Small intestine (tissue), 7 donors: ENCODE measurements at regions not wholly inside any gene's neighbourhood (a gene's known extent, or its start where the extent isn't known, plus 50 kb on each side); places are given as distances from the start of the nearest gene placed in this dataset.

Experiments used
- DNase-seq, 2 donors: peaks; one replicate each; pipeline versions ENCODE4 v3.0.0 to v3.0.0-alpha.2; 2013
- FAIRE-seq: peaks from 2 replicates; lab custom pipeline; 2012; peaks lifted over from hg19 to GRCh38; lab: Jason Lieb, UNC
- H3K27ac ChIP-seq, 3 donors: one replicate each; pipeline ENCODE4 v1.5.1; 2013; ENCODE audit warnings: low read length in 2 of 3, mild to moderate bottlenecking in 2 of 3, control low read depth in 1 of 3, inconsistent platforms in 1 of 3, low read depth in 1 of 3, moderate library complexity in 1 of 3
- H3K27me3 ChIP-seq, 3 donors: one replicate each; pipeline ENCODE4 v1.6.1; 2013; ENCODE audit warnings: low read length in 3 of 3, inconsistent platforms in 1 of 3; ENCODE audit not compliant: control insufficient read depth in 3 of 3, insufficient read depth in 3 of 3
- H3K36me3 ChIP-seq, 3 donors: one replicate each; pipeline ENCODE4 v1.6.1; 2013; ENCODE audit warnings: low read length in 3 of 3, inconsistent platforms in 1 of 3, low read depth in 1 of 3, mild to moderate bottlenecking in 1 of 3, moderate library complexity in 1 of 3; ENCODE audit not compliant: control insufficient read depth in 3 of 3, insufficient read depth in 2 of 3
- H3K4me1 ChIP-seq, 3 donors: one replicate each; pipeline ENCODE4 v1.6.1; 2013; ENCODE audit warnings: low read length in 2 of 3, inconsistent platforms in 1 of 3, low read depth in 1 of 3, mild to moderate bottlenecking in 1 of 3, moderate library complexity in 1 of 3; ENCODE audit not compliant: control insufficient read depth in 3 of 3, insufficient read depth in 2 of 3
- H3K4me3 ChIP-seq, 3 donors: one replicate each; pipeline ENCODE4 v1.5.1; 2013; ENCODE audit warnings: low read length in 3 of 3, control low read depth in 1 of 3, inconsistent platforms in 1 of 3, low read depth in 1 of 3, mild to moderate bottlenecking in 1 of 3, moderate library complexity in 1 of 3
- H3K9me3 ChIP-seq, 2 donors: one replicate each; pipeline ENCODE4 v1.6.1; 2013; ENCODE audit warnings: low read depth in 1 of 2, low read length in 1 of 2; ENCODE audit not compliant: control insufficient read depth in 2 of 2, insufficient read depth in 1 of 2
- WGBS, 3 donors: extraction: QIAGEN DNeasy Blood & Tissue Kit; methylation state at CpG; one replicate each; pipeline ENCODE4 v1.1.7; 2013; 5-methylcytosine and 5-hydroxymethylcytosine counted together
- donor health status: healthy with polysubstance abuse.
- donor health status: control.
- donor health status: control.
- donor health status: Bipolar disorder and iron deficiency.
- donor health status: healthy.

DNA sequence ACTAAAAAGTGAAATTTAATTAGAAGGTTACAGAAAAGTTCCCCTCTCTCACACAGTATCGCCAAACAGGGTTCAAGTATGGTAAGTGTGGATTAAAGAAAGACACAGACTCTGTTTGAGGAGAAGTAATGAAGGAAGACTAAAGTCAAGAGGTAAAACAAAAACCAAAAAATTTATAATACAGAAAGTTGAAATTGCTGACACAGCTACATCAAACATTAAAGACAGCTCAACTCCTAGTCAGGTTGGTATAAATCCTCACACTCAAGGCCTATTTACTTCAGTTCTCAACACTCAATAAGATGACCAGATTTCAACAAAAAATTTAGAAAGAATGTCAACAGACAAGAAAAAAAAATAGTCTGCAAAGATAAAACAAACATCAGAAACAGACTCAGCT lies 300.5 kb upstream of the LINC00305 start:
- no peaks in the 10 kb centered on the region for H3K4me1 ChIP-seq
- H3K27me3 ChIP-seq = no peaks in the 10 kb centered on the region
- H3K36me3 ChIP-seq = no peaks in the 10 kb centered on the region
- no peak for DNase-seq
- H3K27ac ChIP-seq = no peak overlapping the region
- no peak overlapping the region for H3K4me3 ChIP-seq
- FAIRE-seq = no peak
- no peaks in the 10 kb centered on the region for H3K9me3 ChIP-seq
- 88 to 95% (median 92%) methylated on average over 1 of the region's 1 CpG for WGBS, 3 donors

DNA sequence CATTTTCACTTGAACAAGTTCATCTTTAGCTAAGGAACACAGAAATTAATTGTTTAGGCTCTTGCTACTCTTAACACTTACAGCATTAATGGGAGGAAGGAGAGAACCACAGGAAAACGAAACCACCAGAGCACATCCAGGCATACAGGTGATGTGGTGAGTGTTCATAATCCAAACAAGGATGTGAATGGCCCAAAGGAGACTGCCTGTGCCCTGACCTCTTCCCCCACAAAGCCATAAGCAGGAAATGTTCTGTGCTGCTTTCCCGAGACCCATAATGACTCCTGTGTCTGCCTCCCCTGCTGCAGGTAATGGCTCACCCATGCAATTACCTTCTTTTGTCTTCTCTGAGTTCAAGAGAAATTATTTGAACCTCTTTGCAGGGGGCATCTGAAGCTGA lies 295.9 kb upstream of the LINC00305 start:
- Histone ChIP-seq H3K27ac (no peak overlapping the region), H3K27me3 (no peaks in the 10 kb centered on the region), H3K4me1 (no peaks in the 10 kb centered on the region), H3K4me3 (no peak overlapping the region), H3K36me3 (no peaks in the 10 kb centered on the region), H3K9me3 (no peaks in the 10 kb centered on the region)
- FAIRE-seq (no peak), DNase-seq (no peak)
- WGBS, 3 donors = 34 to 37% (median 35%) methylated on average over 2 of the region's 2 CpGs

DNA sequence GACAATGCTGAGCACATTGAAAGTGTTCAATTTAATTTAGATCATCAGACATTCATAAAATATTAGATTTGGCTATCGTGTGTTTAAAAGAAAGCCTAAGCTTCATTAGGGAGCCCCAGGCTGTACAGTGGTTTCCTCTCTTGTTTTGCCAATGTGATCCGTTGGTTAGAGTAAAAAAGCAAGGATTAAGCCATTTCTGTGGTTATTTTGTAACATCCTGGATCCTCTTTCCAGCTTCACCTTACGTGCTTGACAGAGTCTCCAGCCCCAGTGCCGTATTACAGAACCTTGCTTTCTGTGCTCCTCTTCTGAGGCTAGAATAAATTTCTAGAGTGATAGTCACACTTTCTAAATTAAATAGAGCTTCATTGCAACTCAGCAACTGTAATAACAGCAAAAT lies 289.3 kb upstream of the LINC00305 start:
- WGBS, 3 donors = 74 to 77% (median 76%) methylated on average over 4 of the region's 4 CpGs

DNA sequence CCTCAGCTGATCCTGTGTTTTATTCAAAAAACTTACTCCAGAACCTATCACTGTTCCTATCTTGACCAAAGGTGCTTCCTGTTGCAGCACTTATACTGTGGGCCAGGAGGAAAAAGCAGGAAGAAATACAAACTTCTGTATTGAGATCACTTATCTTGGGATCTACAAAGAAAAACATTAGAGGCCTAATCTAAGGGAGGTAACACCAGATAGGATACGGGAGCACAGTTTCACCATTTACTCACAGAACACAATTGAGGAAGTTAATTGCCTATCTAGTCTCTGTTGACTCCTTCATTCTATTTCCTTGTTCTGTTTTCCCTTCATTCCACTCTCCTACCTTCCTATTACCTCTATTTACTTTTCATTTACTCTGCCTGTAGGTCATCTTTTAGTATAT lies 287.2 kb upstream of the LINC00305 start:
- Histone ChIP-seq H3K9me3 (peaks cover 0 to 5% of the 10 kb centered on the region in 2 donors), H3K4me3 (no peak overlapping the region), H3K4me1 (no peaks in the 10 kb centered on the region), H3K27me3 (no peaks in the 10 kb centered on the region), H3K27ac (no peak overlapping the region), H3K36me3 (no peaks in the 10 kb centered on the region)
- 20 to 42% (median 34%) methylated on average over 1 of the region's 1 CpG for WGBS, 3 donors
- FAIRE-seq = no peak
- DNase-seq = no peak

More for the DNA sequence above, 289.3 kb upstream of the LINC00305 start:
- Histone ChIP-seq H3K4me1 (no peaks in the 10 kb centered on the region), H3K27ac (no peak overlapping the region), H3K27me3 (no peaks in the 10 kb centered on the region), H3K9me3 (peaks cover 0 to under 1% of the 10 kb centered on the region in 2 donors), H3K4me3 (no peak overlapping the region), H3K36me3 (no peaks in the 10 kb centered on the region)
- FAIRE-seq = no peak
- DNase-seq = no peak

DNA sequence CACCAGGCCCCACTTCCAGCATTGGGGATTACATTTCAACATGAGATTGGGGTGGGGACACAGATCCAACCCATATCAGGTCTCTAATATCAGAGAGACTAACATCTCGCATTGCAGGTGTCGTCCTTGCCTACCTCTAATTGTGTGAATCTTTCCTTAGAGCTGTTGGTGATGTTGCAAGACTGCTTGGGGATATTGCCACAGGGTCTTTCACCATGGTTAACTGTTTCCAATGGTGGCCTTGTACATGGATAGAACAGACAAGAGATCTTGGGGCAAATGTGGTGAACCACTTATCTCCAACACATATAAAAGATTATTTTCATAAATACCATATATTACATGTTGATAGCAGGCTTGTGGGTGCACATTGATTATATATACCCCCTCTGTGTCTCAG lies 270.3 kb upstream of the LINC00305 start:
- FAIRE-seq (no peak), DNase-seq (no peak)
- 75 to 87% (median 80%) methylated on average over 2 of the region's 2 CpGs for WGBS, 3 donors
- no peak overlapping the region for H3K4me3 ChIP-seq
- no peaks in the 10 kb centered on the region for H3K27me3 ChIP-seq
- H3K36me3 ChIP-seq = no peaks in the 10 kb centered on the region
- no peaks in the 10 kb centered on the region for H3K9me3 ChIP-seq
- no peaks in the 10 kb centered on the region for H3K4me1 ChIP-seq
- no peak overlapping the region for H3K27ac ChIP-seq

DNA sequence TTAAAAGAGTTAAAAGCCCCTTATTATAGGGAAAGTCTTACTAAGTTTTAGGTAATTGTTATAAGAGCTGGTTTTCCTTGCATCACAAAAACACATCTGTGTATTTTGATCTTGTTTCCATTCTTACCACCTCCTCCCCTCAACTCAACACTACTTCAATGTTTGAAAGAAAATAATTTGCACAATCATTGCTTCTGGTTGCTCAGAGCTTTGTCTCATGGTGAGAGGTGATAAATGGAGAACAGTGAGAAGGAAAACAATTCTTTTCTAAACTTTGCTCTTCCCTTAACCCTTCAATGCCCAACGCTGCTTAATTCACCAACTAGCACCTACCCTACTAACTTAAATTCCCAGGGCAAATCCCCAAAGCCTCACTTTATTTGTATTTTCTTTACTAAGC lies 268.1 kb upstream of the LINC00305 start:
- Histone ChIP-seq H3K27ac (no peak overlapping the region), H3K36me3 (no peaks in the 10 kb centered on the region), H3K9me3 (no peaks in the 10 kb centered on the region), H3K27me3 (no peaks in the 10 kb centered on the region), H3K4me3 (no peak overlapping the region), H3K4me1 (no peaks in the 10 kb centered on the region)
- DNase-seq (no peak), FAIRE-seq (no peak)
- WGBS, 3 donors = 29 to 50% (median 35%) methylated on average over 1 of the region's 1 CpG

DNA sequence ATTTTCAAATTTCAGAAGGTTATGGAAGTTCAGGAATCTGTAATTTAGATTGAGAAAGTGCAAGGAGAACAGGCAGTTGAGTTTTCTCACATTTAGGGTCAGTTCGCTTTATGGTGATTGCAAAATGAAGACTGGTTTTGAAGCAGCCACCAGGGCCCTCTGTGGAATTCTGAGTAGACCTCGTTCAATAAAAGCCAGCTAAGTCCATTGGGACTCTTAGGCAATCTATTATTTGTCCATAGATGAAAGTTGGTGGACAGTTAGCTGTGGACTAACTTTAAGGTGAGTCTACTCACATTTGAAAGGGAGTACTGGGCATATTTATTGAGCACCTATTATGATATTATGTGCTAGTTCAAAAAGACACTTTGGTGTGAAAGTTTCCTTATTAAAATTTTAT lies 266.3 kb upstream of the LINC00305 start:
- Histone ChIP-seq H3K27me3 (no peaks in the 10 kb centered on the region), H3K27ac (no peak overlapping the region), H3K4me3 (no peak overlapping the region), H3K36me3 (no peaks in the 10 kb centered on the region), H3K4me1 (no peaks in the 10 kb centered on the region), H3K9me3 (no peaks in the 10 kb centered on the region)
- DNase-seq = no peak
- no peak for FAIRE-seq
- WGBS, 3 donors = 62 to 78% (median 68%) methylated on average over 2 of the region's 2 CpGs

DNA sequence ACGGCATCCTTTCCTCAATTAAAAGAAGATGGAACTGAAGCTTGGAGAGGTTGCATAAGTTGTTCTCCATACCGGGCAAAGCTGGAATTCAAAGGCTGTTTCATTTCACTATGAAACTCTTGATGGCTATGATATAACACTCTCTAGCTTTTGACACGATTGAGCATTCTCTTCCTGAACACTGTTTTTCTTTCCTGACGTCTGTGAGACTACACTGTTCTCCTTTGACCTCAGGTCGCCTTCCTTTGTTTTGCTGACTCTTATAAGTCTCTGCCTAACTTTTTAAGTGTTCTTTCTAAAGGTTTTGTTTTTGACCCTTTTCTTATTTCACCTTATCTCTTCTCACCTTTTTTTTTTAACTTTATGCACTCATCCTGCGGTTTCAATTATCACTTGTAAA lies 261.8 kb upstream of the LINC00305 start:
- Histone ChIP-seq H3K4me3 (no peak overlapping the region), H3K36me3 (no peaks in the 10 kb centered on the region), H3K9me3 (no peaks in the 10 kb centered on the region), H3K27me3 (no peaks in the 10 kb centered on the region), H3K4me1 (no peaks in the 10 kb centered on the region), H3K27ac (no peak overlapping the region)
- DNase-seq (no peak), FAIRE-seq (no peak)
- 51 to 57% (median 57%) methylated on average over 6 of the region's 6 CpGs for WGBS, 3 donors

DNA sequence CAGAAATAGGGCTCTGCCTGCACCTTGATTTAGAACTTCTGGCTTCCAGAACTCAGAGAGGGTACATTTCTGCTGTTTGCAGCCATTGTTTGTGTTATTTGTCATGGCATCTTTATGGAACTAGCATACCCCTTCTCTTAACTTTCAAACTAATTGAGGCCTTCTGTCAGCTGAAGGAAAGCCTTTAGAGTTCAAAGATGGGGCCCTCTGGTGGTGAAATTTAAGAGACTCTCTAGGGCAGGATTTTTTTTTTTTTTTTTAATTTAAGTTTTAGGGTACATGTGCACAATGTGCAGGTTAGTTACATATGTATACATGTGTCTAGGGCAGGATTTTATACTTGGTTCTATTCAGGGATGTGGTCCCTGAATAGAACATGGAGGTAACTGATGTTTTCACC lies 260.6 kb upstream of the LINC00305 start:
- FAIRE-seq = no peak
- DNase-seq = peak; percentile 3 to 32
- H3K4me1 ChIP-seq = no peaks in the 10 kb centered on the region
- no peaks in the 10 kb centered on the region for H3K27me3 ChIP-seq
- no peaks in the 10 kb centered on the region for H3K36me3 ChIP-seq
- no peak overlapping the region for H3K27ac ChIP-seq
- H3K4me3 ChIP-seq = no peak overlapping the region
- H3K9me3 ChIP-seq = no peaks in the 10 kb centered on the region
